GM10248 (cell line): ENCODE measurements at regions not wholly inside any gene's neighbourhood (a gene's known extent, or its start where the extent isn't known, plus 50 kb on each side); places are given as distances from the start of the nearest gene placed in this dataset.

ENCODE experiments used
- CTCF ChIA-PET: fragments of 300-600 bp; sonication (Branson Sonifier 250); formaldehyde crosslinking; extraction: SDS; loops from one replicate; lab custom pipeline; 2021; ENCODE audit warnings: antibody characterized with exemption; lab: Yijun Ruan, JAX
- POLR2A ChIA-PET: fragments of 350-650 bp; sonication (Branson Sonifier 250); formaldehyde crosslinking; extraction: SDS; loops from one replicate; lab custom pipeline; 2020; ENCODE audit warnings: antibody characterized with exemption; lab: Yijun Ruan, JAX
- DNase-seq: peaks from one replicate; pipeline ENCODE4 v3.0.0; 2012; ENCODE audit errors: extremely low spot score
- CTCF ChIP-seq: IDR thresholded peaks from 2 replicates; pipeline ENCODE4 v1.5.1; 2012; ENCODE audit warnings: mild to moderate bottlenecking, low read depth; ENCODE audit errors: extremely low read depth, missing control alignments, control extremely low read depth

- DNase-seq = no peak
- ChIA-PET CTCF (interaction anchor here (1.1 kb wide), 1 partner anchor 10 kb away, joined by 3 read pairs; no protein-coding TSS in a partner anchor), POLR2A (no interaction called here)
- no peak for TF ChIP-seq CTCF
These were observed 62.2 kb upstream of the PELI2 start for GRCh38 chr14:56056031-56056430.

- POLR2A ChIA-PET = no interaction called here
- CTCF ChIA-PET = interaction anchor here (1.1 kb wide), 1 partner anchor 11 kb away, joined by 3 read pairs; no protein-coding TSS in a partner anchor
- no peak for TF ChIP-seq CTCF
- DNase-seq = no peak
These were observed 61.0 kb upstream of the PELI2 start for GRCh38 chr14:56057071-56057741.

GRCh38 chr14:56057767-56058166, 60.4 kb upstream of the PELI2 start:
- TF ChIP-seq CTCF = no peak
- ChIA-PET CTCF (no interaction called here), POLR2A (no interaction called here)
- DNase-seq = no peak

- ChIA-PET POLR2A (no interaction called here), CTCF (no interaction called here)
- DNase-seq = no peak
- TF ChIP-seq CTCF = no peak
These were observed 59.2 kb upstream of the PELI2 start for GRCh38 chr14:56059054-56059453.

- DNase-seq = no peak
- POLR2A ChIA-PET = no interaction called here
- TF ChIP-seq CTCF = no peak
- CTCF ChIA-PET = no interaction called here
These were observed 57.2 kb upstream of the PELI2 start for GRCh38 chr14:56061051-56061450.

GRCh38 chr14:56063131-56063530, 55.1 kb upstream of the PELI2 start:
- no peak for DNase-seq
- no peak for TF ChIP-seq CTCF
- CTCF ChIA-PET = no interaction called here
- POLR2A ChIA-PET = no interaction called here
